Right lung (tissue), 2 donors: ENCODE measurements at regions not wholly inside any gene's neighbourhood (a gene's known extent, or its start where the extent isn't known, plus 50 kb on each side); places are given as distances from the start of the nearest gene placed in this dataset.

Experiments
- DNase-seq, 2 donors: peaks; one replicate each; pipeline ENCODE4 v3.0.0-alpha.2; 2013

DNA sequence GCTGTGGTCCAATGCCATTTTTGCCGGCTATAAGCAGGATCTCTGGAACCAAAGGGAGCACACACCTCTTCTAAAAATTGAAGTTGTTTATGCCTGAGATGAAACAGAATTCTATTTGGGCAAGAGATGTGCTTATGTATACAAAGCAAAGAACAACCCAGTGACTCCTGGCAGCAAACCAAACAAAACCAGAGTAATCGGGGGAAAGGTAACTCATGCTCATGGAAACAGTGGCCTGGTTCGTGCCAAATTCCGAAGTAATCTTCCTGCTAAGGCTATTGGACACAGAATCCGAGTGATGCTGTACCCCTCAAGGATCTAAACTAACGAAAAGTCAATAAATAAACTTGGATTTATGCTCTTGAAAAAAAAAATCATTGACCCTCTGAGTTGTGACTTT, 178.7 kb downstream of the CEMIP2 start:
- DNase-seq, result no peak

- DNase-seq, result no peak
These were observed 180.5 kb downstream of the CEMIP2 start for GRCh38 chr9:71587576-71588362.

GRCh38 chr9:71583792-71584191, 184.5 kb downstream of the CEMIP2 start:
- DNase-seq, result no peak

GRCh38 chr9:71582347-71582746, 186.0 kb downstream of the CEMIP2 start:
- no peak for DNase-seq

DNA sequence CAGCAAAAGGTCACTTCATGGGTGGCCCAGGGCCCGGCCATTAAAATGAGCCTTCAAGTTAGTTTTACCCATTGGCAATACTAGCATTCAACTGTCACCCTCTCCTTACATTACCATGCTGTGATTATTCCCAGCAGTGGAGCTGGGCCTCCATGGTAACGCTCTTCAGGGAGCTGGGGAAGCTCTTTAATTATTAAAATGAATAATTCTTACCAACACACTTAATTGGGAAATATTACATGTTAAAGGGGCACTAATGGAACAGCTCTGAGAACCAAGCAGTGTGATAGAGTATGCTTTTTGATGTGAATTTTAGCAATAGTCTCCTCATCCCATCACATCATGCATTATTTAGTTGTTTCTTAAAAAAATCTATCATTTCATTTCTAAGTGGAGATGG, 187.2 kb downstream of the CEMIP2 start:
- DNase-seq, result no peak

DNA sequence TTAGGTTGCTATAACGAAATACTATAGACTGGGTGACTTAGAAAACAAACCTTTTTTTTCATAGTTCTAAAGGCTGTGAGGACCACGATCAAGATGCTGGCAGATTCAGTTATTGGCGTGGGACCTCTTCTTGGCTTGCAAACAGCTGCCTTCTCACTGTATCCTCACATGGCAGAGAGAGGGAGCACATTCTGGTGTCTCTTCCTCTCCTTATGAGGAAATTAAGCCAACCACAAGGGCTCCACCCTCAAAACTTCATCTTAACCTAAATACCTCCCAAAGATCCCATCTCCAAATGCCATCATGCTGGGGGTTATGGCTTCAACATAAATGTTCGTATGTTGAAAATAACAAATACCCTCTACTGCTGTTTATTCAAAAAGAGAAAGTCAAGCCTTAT, 197.1 kb downstream of the CEMIP2 start:
- DNase-seq, result no peak

- DNase-seq, result no peak
These were observed 200.4 kb downstream of the CEMIP2 start for GRCh38 chr9:71567890-71568289.

DNA sequence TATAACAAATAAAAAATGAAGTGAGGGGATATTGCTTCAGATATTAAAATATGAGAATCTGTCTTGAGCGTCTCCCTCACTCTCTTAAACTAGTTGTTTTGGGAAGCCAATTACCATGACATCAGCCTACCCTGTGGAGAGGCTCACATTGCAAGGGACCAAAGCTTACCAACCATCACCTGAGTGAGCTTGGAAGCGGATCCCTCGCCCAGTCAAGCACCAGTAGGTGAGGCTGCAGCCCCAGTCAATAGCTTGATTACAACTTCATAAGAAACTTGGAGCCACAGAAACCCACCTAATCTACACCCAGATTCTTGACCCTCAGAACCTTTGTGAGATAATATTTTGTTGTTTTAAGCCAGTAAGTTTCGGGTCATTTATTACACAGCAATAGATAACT, 206.2 kb downstream of the CEMIP2 start:
- no peak for DNase-seq

- no peak for DNase-seq
These were observed 211.0 kb downstream of the CEMIP2 start for GRCh38 chr9:71557310-71557709.

DNA sequence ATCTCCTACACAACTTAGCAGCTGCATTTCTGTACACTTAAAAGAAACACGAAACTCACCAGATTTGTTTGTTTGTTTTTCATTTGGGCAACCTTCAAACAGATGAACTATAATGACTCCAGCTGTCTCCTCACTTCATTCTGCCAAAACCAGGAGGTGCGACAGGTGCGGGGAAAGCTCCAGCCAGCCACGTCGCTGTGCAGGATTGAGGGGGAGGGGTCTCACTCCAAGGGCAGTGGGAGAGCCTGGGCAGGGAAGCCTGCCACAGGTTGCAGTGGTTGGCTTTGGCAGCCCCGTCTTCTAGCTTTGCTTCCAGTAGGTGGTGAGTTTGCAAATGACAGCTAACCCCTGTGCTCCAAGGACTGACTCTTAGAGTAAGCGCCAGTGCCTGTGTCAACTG, 215.8 kb downstream of the CEMIP2 start:
- no peak for DNase-seq

DNA sequence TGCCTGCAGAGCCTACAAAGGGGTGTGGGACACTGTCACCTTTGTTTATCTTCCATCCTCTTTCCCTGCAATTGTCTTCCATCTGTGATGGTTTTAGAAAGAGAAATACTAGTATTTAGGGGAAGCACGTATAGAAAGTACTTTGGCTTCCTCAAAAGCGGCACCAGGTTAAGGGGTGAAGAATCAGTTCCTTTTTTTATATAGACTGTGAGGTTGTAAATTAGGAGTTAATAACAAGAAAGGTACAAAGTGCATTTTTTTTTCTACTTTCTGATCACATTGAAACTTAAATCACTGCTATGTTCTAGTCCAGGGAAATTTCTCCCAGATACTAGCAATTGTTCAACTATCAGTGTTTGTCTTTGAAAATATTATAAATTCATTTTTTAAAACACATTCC, 219.3 kb downstream of the CEMIP2 start:
- no peak for DNase-seq

- DNase-seq, result no peak
These were observed 223.8 kb downstream of the CEMIP2 start for GRCh38 chr9:71544464-71544863.

- DNase-seq, result no peak
These were observed 226.9 kb downstream of the CEMIP2 start for GRCh38 chr9:71541436-71541835.

- no peak for DNase-seq
These were observed 243.2 kb downstream of the CEMIP2 start for GRCh38 chr9:71524996-71525580.

- no peak for DNase-seq
These were observed 243.8 kb downstream of the CEMIP2 start for GRCh38 chr9:71524516-71524915.

- no peak for DNase-seq
These were observed 247.2 kb downstream of the CEMIP2 start for GRCh38 chr9:71521132-71521531.

DNA sequence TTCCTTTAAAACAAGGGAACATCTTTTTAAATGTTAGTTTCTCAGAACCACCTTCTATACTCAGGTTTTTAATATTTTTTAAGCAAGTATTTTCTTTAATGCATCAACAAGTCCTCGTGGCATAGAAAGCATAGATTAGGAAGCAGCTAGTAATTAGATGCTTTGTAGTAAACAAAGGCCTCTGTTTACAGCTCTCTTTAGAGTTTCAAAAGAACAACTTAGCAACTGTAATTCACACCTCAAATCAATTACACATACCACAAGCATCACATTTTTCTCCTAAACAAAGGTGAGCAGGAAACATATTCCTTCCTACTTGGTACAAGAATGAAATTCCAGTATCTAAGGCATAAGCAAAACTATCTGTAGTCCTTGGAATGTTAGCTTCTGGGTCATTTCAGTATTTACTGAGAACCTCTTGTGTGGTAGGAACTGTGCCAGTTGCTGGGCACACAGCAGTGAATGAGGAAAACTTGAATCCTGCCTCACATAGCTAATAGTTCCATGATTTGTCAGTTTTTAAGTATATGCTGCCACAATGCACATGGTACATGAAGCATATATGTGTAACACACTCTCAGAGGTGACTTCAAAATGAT, 249.1 kb downstream of the CEMIP2 start:
- DNase-seq, result no peak

DNA sequence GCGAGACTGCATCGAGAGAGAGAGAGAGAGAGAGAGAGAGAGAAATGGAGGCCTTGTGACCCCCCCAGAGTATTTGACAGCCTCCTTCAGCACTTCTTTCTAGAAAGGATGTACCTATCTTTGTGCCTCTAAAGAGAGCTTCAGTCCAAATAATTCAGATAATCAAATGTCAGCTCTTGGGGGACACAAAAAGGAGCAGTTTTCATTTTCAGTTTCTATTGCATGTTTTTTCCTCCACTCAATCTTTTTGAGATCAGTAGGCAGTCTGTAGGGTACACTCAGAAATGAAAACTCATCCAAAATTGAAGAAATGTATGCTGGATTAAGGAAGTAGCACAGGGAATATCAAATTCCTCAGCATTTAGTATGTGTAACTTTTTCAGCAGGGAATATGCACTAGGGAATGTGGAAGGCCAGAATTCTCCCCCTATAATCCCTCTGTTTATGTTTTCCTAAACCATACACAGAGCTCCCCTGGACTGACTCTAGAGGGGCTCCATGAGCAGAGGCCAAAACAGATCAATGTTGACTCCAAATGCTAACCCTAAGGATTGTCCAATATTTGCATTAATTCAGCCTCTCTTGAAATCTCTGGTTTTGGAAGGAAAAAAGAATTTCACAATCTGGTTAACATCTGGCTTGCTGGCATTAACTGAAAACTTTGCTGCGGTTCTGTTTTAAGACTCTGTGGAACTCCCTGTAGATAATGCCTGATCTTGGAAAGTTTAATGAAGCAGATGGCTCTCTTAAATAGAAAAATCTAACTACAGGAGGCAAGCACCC, 250.1 kb downstream of the CEMIP2 start:
- peak; percentile 50 for DNase-seq

DNA sequence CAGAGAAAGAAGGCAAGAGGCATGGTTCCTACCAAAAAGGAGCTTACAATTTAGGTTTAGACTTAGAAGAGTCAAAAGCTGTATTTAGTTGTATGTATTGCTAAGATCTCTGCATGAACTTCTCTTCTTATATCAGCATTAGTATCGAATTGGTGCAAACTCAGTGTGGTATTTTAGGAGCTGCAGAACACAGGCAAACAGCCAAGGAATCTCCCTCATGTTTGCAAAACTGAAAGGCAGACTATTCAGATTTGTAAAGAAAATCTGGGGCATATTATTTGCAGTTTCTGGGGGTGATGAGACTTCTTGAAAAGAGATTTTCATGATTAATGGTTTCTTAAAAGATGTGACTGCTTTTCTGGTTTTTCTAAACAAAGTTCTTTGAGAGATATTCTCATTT, 252.7 kb downstream of the CEMIP2 start:
- no peak for DNase-seq

DNA sequence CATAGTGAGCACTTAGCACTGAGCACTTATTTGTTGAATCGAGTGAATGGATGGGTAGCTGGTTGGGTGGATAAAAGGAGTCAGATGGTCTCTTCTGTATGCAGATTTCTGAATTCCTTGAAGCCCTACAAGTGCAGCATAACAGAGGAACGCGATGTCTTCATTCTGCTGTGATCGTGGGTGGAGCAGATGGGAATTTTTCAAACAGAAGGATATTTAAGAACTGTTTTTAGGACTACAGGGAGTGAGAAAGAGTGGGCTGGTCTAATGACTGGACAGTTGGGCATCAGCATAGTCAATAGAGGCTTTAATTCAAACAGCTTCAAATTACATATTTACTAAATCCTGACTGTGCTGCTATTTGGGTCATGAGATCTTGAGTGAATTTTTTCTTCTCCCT, 253.2 kb downstream of the CEMIP2 start:
- DNase-seq, result no peak

GRCh38 chr9:71514344-71514975, 253.9 kb downstream of the CEMIP2 start:
- DNase-seq, result no peak

GRCh38 chr9:71509054-71509453, 259.3 kb downstream of the CEMIP2 start:
- DNase-seq, result no peak
